ENCODE measurements at regions not wholly inside any gene's neighbourhood (a gene's known extent, or its start where the extent isn't known, plus 50 kb on each side); places are given as distances from the start of the nearest gene placed in this dataset.

GRCh38 chr12:19922717-19923116 is 445.6 kb upstream of the PDE3A start:
- DNase-seq = no peak

- DNase-seq = no peak
Observed at GRCh38 chr12:19924360-19924759, 444.0 kb upstream of the PDE3A start.

- no peak for DNase-seq
Observed at GRCh38 chr12:19925841-19926240, 442.5 kb upstream of the PDE3A start.

GRCh38 chr12:19926266-19926665 is 442.1 kb upstream of the PDE3A start:
- no peak for DNase-seq

GRCh38 chr12:19927661-19928060 is 440.7 kb upstream of the PDE3A start:
- DNase-seq = no peak

- no peak for DNase-seq
Observed at GRCh38 chr12:19932413-19932812, 435.9 kb upstream of the PDE3A start.

GRCh38 chr12:19933924-19934323 is 434.4 kb upstream of the PDE3A start:
- no peak for DNase-seq

- DNase-seq = no peak
Observed at GRCh38 chr12:19937161-19937560, 431.2 kb upstream of the PDE3A start.

GRCh38 chr12:19938031-19938430 is 430.3 kb upstream of the PDE3A start:
- no peak for DNase-seq

- DNase-seq = no peak
Observed at GRCh38 chr12:19938491-19938890, 429.8 kb upstream of the PDE3A start.

- DNase-seq = no peak
Observed at GRCh38 chr12:19940267-19940666, 428.1 kb upstream of the PDE3A start.

GRCh38 chr12:19941096-19941495 is 427.2 kb upstream of the PDE3A start:
- DNase-seq = no peak

- no peak for DNase-seq
Observed at GRCh38 chr12:19945559-19946435, 422.5 kb upstream of the PDE3A start.

- no peak for DNase-seq
Observed at GRCh38 chr12:19946550-19946949, 421.8 kb upstream of the PDE3A start.

- DNase-seq = no peak
Observed at GRCh38 chr12:19947344-19947743, 421.0 kb upstream of the PDE3A start.

- no peak for DNase-seq
Observed at GRCh38 chr12:19951664-19952063, 416.7 kb upstream of the PDE3A start.

GRCh38 chr12:19953734-19954133 is 414.6 kb upstream of the PDE3A start:
- DNase-seq = no peak

- DNase-seq = no peak
Observed at GRCh38 chr12:19954163-19954562, 414.2 kb upstream of the PDE3A start.

GRCh38 chr12:19957308-19958125 is 410.8 kb upstream of the PDE3A start:
- no peak for DNase-seq

- no peak for DNase-seq
Observed at GRCh38 chr12:19958389-19958788, 409.9 kb upstream of the PDE3A start.

GRCh38 chr12:19959353-19959752 is 409.0 kb upstream of the PDE3A start:
- no peak for DNase-seq

- DNase-seq = no peak
Observed at GRCh38 chr12:19960527-19960926, 407.8 kb upstream of the PDE3A start.

- no peak for DNase-seq
Observed at GRCh38 chr12:19962192-19962591, 406.1 kb upstream of the PDE3A start.

GRCh38 chr12:19963972-19964371 is 404.4 kb upstream of the PDE3A start:
- no peak for DNase-seq
